Neural cell (in vitro differentiated cells): ENCODE measurements at regions not wholly inside any gene's neighbourhood (a gene's known extent, or its start where the extent isn't known, plus 50 kb on each side); places are given as distances from the start of the nearest gene placed in this dataset.

Source experiments
- CTCF ChIP-seq: fragments of 450-650 bp; IDR thresholded peaks from 2 replicates; pipeline ENCODE4 v1.5.1; 2014; ENCODE audit warnings: antibody characterized with exemption, mild to moderate bottlenecking, moderate library complexity; ENCODE audit not compliant: poor library complexity, severe bottlenecking
- RAD21 ChIP-seq: fragments of 450-650 bp; conservative IDR thresholded peaks from 2 replicates; pipeline ENCODE4 v1.6.1; 2014; ENCODE audit warnings: antibody characterized with exemption, mild to moderate bottlenecking, moderate library complexity

DNA sequence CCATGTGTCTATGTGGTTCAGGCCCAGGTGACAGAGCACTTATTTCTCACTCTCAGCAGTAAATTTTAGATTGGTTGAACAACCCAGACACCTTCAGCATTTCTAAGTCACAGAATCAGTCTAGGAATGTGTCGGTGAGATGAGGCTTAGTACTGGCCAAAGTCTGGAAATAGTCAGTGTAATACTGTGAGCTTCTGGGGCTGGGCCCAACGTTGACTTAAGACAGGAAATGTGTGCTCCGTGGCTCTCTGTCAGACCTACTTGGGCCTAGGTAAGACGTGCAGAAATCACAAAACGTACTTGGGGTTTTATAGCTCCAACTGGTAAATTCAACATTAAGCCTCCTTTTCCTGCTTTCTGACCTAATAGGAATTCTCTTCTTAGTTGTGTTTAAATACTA, 160.3 kb upstream of the COL3A1 start:
- TF ChIP-seq RAD21 (no peak), CTCF (no peak)
